Endothelial cell of umbilical vein (primary cell): ENCODE measurements at regions not wholly inside any gene's neighbourhood (a gene's known extent, or its start where the extent isn't known, plus 50 kb on each side); places are given as distances from the start of the nearest gene placed in this dataset.
"Not testable (repeated sequence)": the region's sequence is repeated elsewhere in the genome, so short reads cannot be mapped to it uniquely, and the experiment has no call there.

Experiments
- BruUV-seq: library from RNA; stranded (reverse); fragments of 400-500 nt; replicated peaks from 2 replicates; lab custom pipeline; 2021; lab: Mats Ljungman, UMichigan
- CTCF ChIA-PET: fragments of 300-600, 350-600 bp; sonication (Branson Sonifier 250); formaldehyde crosslinking; loops from one replicate; lab custom pipeline; 2021; ENCODE audit warnings: antibody characterized with exemption, inconsistent platforms; lab: Charles Lee
- POLR2A ChIA-PET: fragments of 300-600, 350-600 bp; sonication (Branson Sonifier 250); formaldehyde crosslinking; loops from one replicate; lab custom pipeline; 2021; ENCODE audit warnings: antibody characterized with exemption, inconsistent platforms; lab: Charles Lee
- DNase-seq: peaks from one replicate; pipeline ENCODE4 v3.0.0-alpha.2; 2011; ENCODE audit warnings: low read depth, low spot score
- FAIRE-seq: peaks from 2 replicates; lab custom pipeline; 2011; peaks lifted over from hg19 to GRCh38; lab: Jason Lieb, UNC
- H2AFZ ChIP-seq: 2 replicates; pipeline ENCODE4 v1.6.0; 2012; ENCODE audit warnings: low read depth, low read length, control low read depth, inconsistent platforms
- H3K27ac ChIP-seq: 2 replicates; pipeline ENCODE4 v1.5.1; 2011; ENCODE audit warnings: low read depth, mild to moderate bottlenecking, control low read depth, low read length, moderate library complexity; ENCODE audit not compliant: insufficient read depth
- H3K27me3 ChIP-seq, 2 experiments: 2 replicates each; pipeline versions ENCODE4 v1.6.0 to v1.6.1; 2011; ENCODE audit warnings: low read length in 2 of 2, mixed read lengths in 1 of 2; ENCODE audit not compliant: control insufficient read depth in 2 of 2, insufficient read depth in 2 of 2
- H3K36me3 ChIP-seq, 2 experiments: 2 replicates in 1 of 2; 3 replicates in 1 of 2; pipeline ENCODE4 v1.5.1; 2011; ENCODE audit warnings: low read length in 2 of 2, mild to moderate bottlenecking in 1 of 2, moderate library complexity in 1 of 2; ENCODE audit not compliant: control insufficient read depth in 2 of 2, insufficient read depth in 2 of 2; ENCODE audit errors: extremely low read depth in 1 of 2
- H3K4me1 ChIP-seq: 3 replicates; pipeline ENCODE4 v1.5.1; 2011; ENCODE audit warnings: mild to moderate bottlenecking, low read length; ENCODE audit not compliant: control insufficient read depth, insufficient read depth; ENCODE audit errors: extremely low read depth
- H3K4me2 ChIP-seq: 2 replicates; pipeline ENCODE4 v1.6.1; 2011; ENCODE audit warnings: low read length, control low read depth, mixed read lengths; ENCODE audit not compliant: insufficient read depth
- H3K4me3 ChIP-seq, 3 experiments: fragments of 200-600 bp in 1 of 3; sonication (generic), shearing (Covaris generic) in 1 of 3; replicated peaks in 1 of 3; 2 replicates each; pipeline ENCODE4 v1.5.1; 2011 to 2016; ENCODE audit warnings: control low read depth in 3 of 3, low read length in 3 of 3, mild to moderate bottlenecking in 2 of 3, inconsistent platforms in 1 of 3, low read depth in 1 of 3, moderate library complexity in 1 of 3; ENCODE audit not compliant: insufficient read depth in 1 of 3
- H3K79me2 ChIP-seq: 2 replicates; pipeline ENCODE4 v1.6.0; 2012; ENCODE audit warnings: low read length, inconsistent platforms; ENCODE audit not compliant: control insufficient read depth, insufficient read depth
- H3K9ac ChIP-seq: replicated peaks from 2 replicates; pipeline ENCODE3; 2011; ENCODE audit warnings: low read length, control low read depth; ENCODE audit not compliant: insufficient read depth; ENCODE audit errors: extremely low read depth
- H3K9me1 ChIP-seq: replicated peaks from 3 replicates; pipeline ENCODE4 v1.6.0; 2011; ENCODE audit warnings: mild to moderate bottlenecking, low read length; ENCODE audit not compliant: control insufficient read depth, insufficient read depth; ENCODE audit errors: extremely low read depth
- H3K9me3 ChIP-seq: replicated peaks from 2 replicates; pipeline ENCODE4 v1.5.1; 2012; ENCODE audit warnings: low read length, inconsistent platforms; ENCODE audit not compliant: control insufficient read depth, insufficient read depth
- H4K20me1 ChIP-seq: replicated peaks from 2 replicates; pipeline ENCODE3; 2011; ENCODE audit warnings: mild to moderate bottlenecking, low read length; ENCODE audit not compliant: control insufficient read depth, insufficient read depth; ENCODE audit errors: extremely low read depth
- dilution Hi-C: fragments of 300-500 bp; cut with MboI; formaldehyde crosslinking; loops from one replicate; pipeline ENCODE4 v1.15.0; 2019; ENCODE audit warnings: low sequenced_read_pairs; ENCODE audit not compliant: extremely low pct_ligation_motif_present
- intact Hi-C: fragments of 100-400 bp; cut with micrococcal nuclease; formaldehyde crosslinking; loops from one replicate; pipeline ENCODE4 v1.10.0; 2022

DNA sequence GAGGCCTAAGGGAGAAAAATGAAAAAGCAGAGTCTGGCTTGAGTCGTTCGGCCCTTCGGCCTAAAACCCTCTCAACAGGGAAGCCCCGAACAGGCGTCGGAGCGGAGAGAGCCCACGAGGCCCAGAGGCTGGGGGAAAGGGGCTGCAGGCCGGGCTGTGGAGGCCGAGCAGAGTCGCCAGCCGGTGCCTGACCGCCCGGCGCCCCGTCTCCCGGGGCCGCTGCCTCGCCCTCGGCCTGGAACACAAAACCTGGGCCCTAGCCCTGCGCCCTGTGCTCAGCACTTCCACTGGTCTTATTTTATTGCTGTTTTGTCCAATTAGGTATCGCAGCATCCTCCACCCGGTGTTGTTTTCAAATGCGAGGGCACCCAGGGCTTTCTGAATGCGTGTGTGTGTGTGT is 110.1 kb upstream of the FOXD4L5 start:
- CTCF ChIA-PET, H3K9me3 ChIP-seq, H3K79me2 ChIP-seq, H3K27me3 ChIP-seq, POLR2A ChIA-PET, H3K36me3 ChIP-seq, H3K4me1 ChIP-seq, BruUV-seq, FAIRE-seq, H3K9me1 ChIP-seq, H3K27ac ChIP-seq, dilution Hi-C loops, DNase-seq, H3K9ac ChIP-seq, intact Hi-C loops, H4K20me1 ChIP-seq, H3K4me2 ChIP-seq, H2AFZ ChIP-seq, H3K4me3 ChIP-seq: not testable (repeated sequence)

DNA sequence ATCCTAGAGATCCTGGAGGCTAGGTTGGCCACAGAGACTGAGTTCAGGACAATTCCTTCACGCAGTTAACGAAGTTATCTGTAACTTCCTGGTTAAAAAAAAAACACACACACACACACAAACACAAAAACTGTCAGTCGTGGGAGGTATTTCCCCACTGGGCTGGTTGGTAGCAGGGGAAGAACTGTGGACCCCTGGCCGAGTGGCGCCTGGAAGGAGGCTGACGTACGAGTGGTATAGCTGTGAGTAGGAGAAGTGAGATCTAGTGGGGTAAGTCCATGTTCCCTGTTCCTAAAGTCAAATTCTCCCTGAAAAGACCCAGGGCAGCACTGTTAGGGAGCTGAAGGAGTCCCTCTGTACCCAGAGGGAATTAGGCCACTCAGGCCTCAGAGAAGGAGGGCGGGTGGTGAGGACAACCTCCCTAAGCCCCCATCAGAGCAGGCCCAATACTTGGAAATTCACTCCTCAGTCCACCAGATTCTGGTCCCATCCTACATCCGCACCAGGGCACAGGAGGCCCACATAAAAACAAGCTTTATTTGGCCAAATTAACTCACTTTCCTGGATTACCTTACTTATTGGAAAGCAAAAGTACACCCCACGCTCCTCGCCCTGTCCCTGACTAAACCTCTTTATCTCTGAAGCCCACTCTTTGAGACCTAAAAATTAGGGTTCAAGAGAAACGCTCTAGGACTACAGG is 108.3 kb upstream of the FOXD4L5 start:
- H2AFZ ChIP-seq, H3K9me3 ChIP-seq, H3K4me1 ChIP-seq, H3K27me3 ChIP-seq, intact Hi-C loops, H3K9me1 ChIP-seq, CTCF ChIA-PET, DNase-seq, POLR2A ChIA-PET, dilution Hi-C loops, BruUV-seq, FAIRE-seq, H3K36me3 ChIP-seq, H3K9ac ChIP-seq, H3K4me2 ChIP-seq, H3K79me2 ChIP-seq, H3K4me3 ChIP-seq, H3K27ac ChIP-seq, H4K20me1 ChIP-seq: not testable (repeated sequence)

GRCh38 chr9:65392611-65393010 is 107.6 kb upstream of the FOXD4L5 start:
- BruUV-seq, POLR2A ChIA-PET, CTCF ChIA-PET, H3K36me3 ChIP-seq, H3K4me3 ChIP-seq, H3K9ac ChIP-seq, H3K9me3 ChIP-seq, H2AFZ ChIP-seq, dilution Hi-C loops, H3K4me1 ChIP-seq, H3K27me3 ChIP-seq, H3K79me2 ChIP-seq, H3K9me1 ChIP-seq, H3K27ac ChIP-seq, DNase-seq, H4K20me1 ChIP-seq, H3K4me2 ChIP-seq, FAIRE-seq, intact Hi-C loops: not testable (repeated sequence)

GRCh38 chr9:65389710-65390109 is 104.7 kb upstream of the FOXD4L5 start:
- H3K79me2 ChIP-seq, H3K4me2 ChIP-seq, H3K36me3 ChIP-seq, H2AFZ ChIP-seq, H3K9me1 ChIP-seq, H3K9me3 ChIP-seq, FAIRE-seq, H3K27ac ChIP-seq, H3K4me1 ChIP-seq, BruUV-seq, CTCF ChIA-PET, H4K20me1 ChIP-seq, dilution Hi-C loops, H3K27me3 ChIP-seq, intact Hi-C loops, H3K4me3 ChIP-seq, H3K9ac ChIP-seq, POLR2A ChIA-PET: not testable (repeated sequence)
- DNase-seq = peak; percentile 15
